K562 (cell line): ENCODE measurements at regions not wholly inside any gene's neighbourhood (a gene's known extent, or its start where the extent isn't known, plus 50 kb on each side); places are given as distances from the start of the nearest gene placed in this dataset.

Experiments
- ATAC-seq: fragments of 200-7000 bp; cut with Tn5 transposase; 3 replicates; pipeline ENCODE4 v1.9.1; 2020; ENCODE audit warnings: moderate library complexity
- BruUV-seq: library from RNA; stranded (reverse); fragments of 400-500 nt; replicated peaks from 2 replicates; lab custom pipeline; 2021; lab: Mats Ljungman, UMichigan
- CTCF ChIA-PET: fragments of 300-600 bp; formaldehyde crosslinking; extraction: SDS; loops from one replicate; lab custom pipeline; 2021; ENCODE audit warnings: low intra/inter-chr PET ratio; lab: Yijun Ruan, JAX
- POLR2A ChIA-PET: fragments of 300-600, 350-650 bp; sonication (Branson Sonifier 250); formaldehyde crosslinking; extraction: SDS; loops from one replicate; lab custom pipeline; 2021; ENCODE audit warnings: antibody characterized with exemption, inconsistent platforms; lab: Yijun Ruan, JAX
- DNase-seq, 4 experiments: peaks; one replicate each; pipeline versions ENCODE4 v3.0.0 to v3.0.0-alpha.2; 2011 to 2018; ENCODE audit warnings: low spot score in 3 of 4, mixed read lengths in 3 of 4; ENCODE audit errors: extremely low read depth in 1 of 4
- FAIRE-seq: peaks from 2 replicates; lab custom pipeline; 2011; peaks lifted over from hg19 to GRCh38; lab: Jason Lieb, UNC
- H2AFZ ChIP-seq: 2 replicates; pipeline ENCODE4 v1.6.0; 2011; ENCODE audit warnings: low read depth, low read length, control low read depth, inconsistent platforms
- H3K27ac ChIP-seq: fragments of 200-600 bp; 3 replicates; pipeline ENCODE4 v1.8.0; 2011; ENCODE audit warnings: low read depth, mild to moderate bottlenecking, control low read depth, inconsistent platforms, low read length, moderate library complexity, mixed read lengths; ENCODE audit errors: extremely low read depth
- H3K27me3 ChIP-seq, 2 experiments: fragments of 300-600 bp in 1 of 2; 2 replicates in 1 of 2; 3 replicates in 1 of 2; pipeline versions ENCODE4 v1.6.0 to v1.8.0; 2011; ENCODE audit warnings: inconsistent platforms in 2 of 2, low read length in 2 of 2, mild to moderate bottlenecking in 1 of 2, mixed read lengths in 1 of 2, moderate library complexity in 1 of 2; ENCODE audit not compliant: control insufficient read depth in 2 of 2, insufficient read depth in 2 of 2
- H3K36me3 ChIP-seq: fragments of 300-600 bp; 3 replicates; pipeline ENCODE4 v1.8.0; 2011; ENCODE audit warnings: mild to moderate bottlenecking, low read length, inconsistent platforms; ENCODE audit not compliant: control insufficient read depth, insufficient read depth
- H3K4me1 ChIP-seq, 2 experiments: fragments of 200-600 bp in 1 of 2; replicated peaks in 1 of 2; 2 replicates in 1 of 2; 3 replicates in 1 of 2; pipeline versions ENCODE4 v1.5.1 to v1.8.0; 2011; ENCODE audit warnings: inconsistent platforms in 2 of 2, low read length in 2 of 2, mild to moderate bottlenecking in 1 of 2, mixed read lengths in 1 of 2, moderate library complexity in 1 of 2; ENCODE audit not compliant: control insufficient read depth in 2 of 2, insufficient read depth in 2 of 2
- H3K4me2 ChIP-seq: 2 replicates; pipeline ENCODE4 v1.6.1; 2011; ENCODE audit warnings: low read length, control low read depth, inconsistent platforms, mixed read lengths; ENCODE audit not compliant: insufficient read depth
- H3K4me3 ChIP-seq: fragments of 200-600 bp; sonication (generic), shearing (Covaris generic); 2 replicates; pipeline ENCODE4 v1.5.1; 2016; ENCODE audit warnings: control low read depth, inconsistent platforms
- H3K79me2 ChIP-seq: fragments of 200-600 bp; 3 replicates; pipeline ENCODE4 v1.8.0; 2011; ENCODE audit warnings: low read length, inconsistent platforms; ENCODE audit not compliant: control insufficient read depth, insufficient read depth
- H3K9ac ChIP-seq, 2 experiments: 2 replicates each; pipeline versions ENCODE4 v1.6.0 to v1.6.1; 2011; ENCODE audit warnings: low read depth in 2 of 2, low read length in 2 of 2, control low read depth in 1 of 2, inconsistent platforms in 1 of 2, mild to moderate bottlenecking in 1 of 2, mixed read lengths in 1 of 2; ENCODE audit not compliant: insufficient read depth in 1 of 2
- H3K9me1 ChIP-seq: one replicate; pipeline ENCODE4 v1.6.0; 2011; ENCODE audit warnings: inconsistent platforms, mild to moderate bottlenecking, low read length, moderate library complexity; ENCODE audit not compliant: control insufficient read depth, insufficient read depth
- H3K9me3 ChIP-seq: replicated peaks from 2 replicates; pipeline ENCODE4 v1.5.1; 2011; ENCODE audit warnings: low read depth, low read length, inconsistent platforms; ENCODE audit not compliant: control insufficient read depth, insufficient read depth
- H4K20me1 ChIP-seq: replicated peaks from 2 replicates; pipeline ENCODE4 v1.6.1; 2011; ENCODE audit warnings: low read length, inconsistent platforms, mixed read lengths; ENCODE audit not compliant: control insufficient read depth, insufficient read depth
- ADNP ChIP-seq: fragments of 200-800 bp; sonication (Bioruptor generic); IDR thresholded peaks from 2 replicates; pipeline ENCODE4 v1.6.1; 2016; ENCODE audit warnings: missing genetic modification characterization, missing compliant biosample characterization
- ARID2 ChIP-seq: fragments of 450-650 bp; IDR thresholded peaks from 2 replicates; pipeline ENCODE4 v1.6.1; 2017; ENCODE audit warnings: antibody characterized with exemption, mild to moderate bottlenecking
- CBFA2T3 ChIP-seq: fragments of 450-650 bp; IDR thresholded peaks from 2 replicates; pipeline ENCODE4 v1.6.1; 2017
- CCNT2 ChIP-seq: IDR thresholded peaks from 2 replicates; pipeline ENCODE4 v1.6.1; 2011; ENCODE audit warnings: borderline replicate concordance, low read depth, mild to moderate bottlenecking, moderate library complexity, mixed read lengths, low read length; ENCODE audit not compliant: insufficient read length; ENCODE audit errors: extremely low read depth
- CTBP1 ChIP-seq: fragments of 450-650 bp; IDR thresholded peaks from 2 replicates; pipeline ENCODE4 v1.6.1; 2016; ENCODE audit warnings: borderline replicate concordance
- DPF2 ChIP-seq: fragments of 450-650 bp; IDR thresholded peaks from 2 replicates; pipeline ENCODE4 v1.6.1; 2016
- ESRRA ChIP-seq: fragments of 450-650 bp; IDR thresholded peaks from 2 replicates; pipeline ENCODE4 v1.6.1; 2014; ENCODE audit warnings: low read depth, mild to moderate bottlenecking, moderate library complexity, borderline replicate concordance
- KAT8 ChIP-seq: fragments of 450-650 bp; IDR thresholded peaks from 2 replicates; pipeline ENCODE4 v1.6.1; 2016; ENCODE audit warnings: low read depth, mild to moderate bottlenecking
- LARP7 ChIP-seq: fragments of 450-650 bp; IDR thresholded peaks from 2 replicates; pipeline ENCODE4 v1.6.1; 2016
- LEF1 ChIP-seq: fragments of 450-650 bp; IDR thresholded peaks from 2 replicates; pipeline ENCODE4 v1.6.1; 2016; ENCODE audit warnings: mild to moderate bottlenecking
- MCM7 ChIP-seq, 2 experiments: fragments of 450-650 bp; IDR thresholded peaks; 2 replicates each; pipeline ENCODE4 v1.6.1; 2016 to 2018
- MTA1 ChIP-seq: fragments of 450-650 bp; IDR thresholded peaks from 2 replicates; pipeline ENCODE4 v1.6.1; 2017; ENCODE audit warnings: borderline replicate concordance
- RB1 ChIP-seq: fragments of 450-650 bp; IDR thresholded peaks from 2 replicates; pipeline ENCODE4 v1.6.1; 2017; ENCODE audit warnings: low read depth, mild to moderate bottlenecking
- SMARCE1 ChIP-seq: fragments of 450-650 bp; IDR thresholded peaks from 2 replicates; pipeline ENCODE4 v1.7.1; 2016; ENCODE audit warnings: mild to moderate bottlenecking
- SP1 ChIP-seq: sonication (generic); formaldehyde crosslinking; IDR thresholded peaks from 2 replicates; pipeline ENCODE4 v1.8.1; 2022; ENCODE audit warnings: mild to moderate bottlenecking, missing genetic modification reagents
- THRAP3 ChIP-seq: fragments of 450-650 bp; IDR thresholded peaks from 2 replicates; pipeline ENCODE4 v1.6.1; 2016; ENCODE audit warnings: mild to moderate bottlenecking, inconsistent platforms, borderline replicate concordance
- ZNF717 ChIP-seq: fragments of 250-450 bp; sonication (Bioruptor Pico); IDR thresholded peaks from 2 replicates; pipeline ENCODE4 v1.5.0; 2021
- ZNF76 ChIP-seq: fragments of 250-450 bp; sonication (Bioruptor Pico); IDR thresholded peaks from 2 replicates; pipeline ENCODE4 v1.4.0; 2020; ENCODE audit warnings: mild to moderate bottlenecking, moderate library complexity, borderline replicate concordance
- WGBS: fragments of 100-300 bp; shearing (Covaris generic); methylation state at CpG from one replicate; pipeline ENCODE4 v1.1.6; 2016; ENCODE audit warnings: low coverage, mixed read lengths; ENCODE audit not compliant: insufficient coverage; ENCODE audit errors: missing lambda C conversion rate; 5-methylcytosine and 5-hydroxymethylcytosine counted together
- in situ Hi-C: fragments of 300-500 bp; cut with MboI; formaldehyde crosslinking; loops from 4 replicates; pipeline ENCODE4 v1.15.0; 2018; ENCODE audit warnings: inconsistent platforms, mixed read lengths
- intact Hi-C: fragments of 100-400 bp; cut with micrococcal nuclease; formaldehyde crosslinking; loops from 2 replicates; pipeline ENCODE4 v1.14.2; 2022

GRCh38 chr5:96247097-96247701, 185.8 kb downstream of the PCSK1 start:
- Histone ChIP-seq H3K9me1 (no peaks in the 10 kb centered on the region), H4K20me1 (no peaks in the 10 kb centered on the region), H3K4me3 (no peak overlapping the region), H3K9ac (no peak overlapping the region), H3K36me3 (no peaks in the 10 kb centered on the region), H3K27me3 (peaks cover 0 to 3% of the 10 kb centered on the region in 2 experiments; a peak in 2 of 5 replicates), H3K79me2 (no peaks in the 10 kb centered on the region), H2AFZ (no peak overlapping the region), H3K27ac (no peak overlapping the region), H3K4me2 (no peak overlapping the region), H3K4me1 (no peaks in the 10 kb centered on the region), H3K9me3 (no peaks in the 10 kb centered on the region)
- no peak for ATAC-seq
- in situ Hi-C loops: no loop called here
- BruUV-seq: no TSS peak
- no peak for DNase-seq
- intact Hi-C loops: no loop called here
- TF ChIP-seq CTBP1: no peak
- no peak for TF ChIP-seq CCNT2
- no peak for TF ChIP-seq RB1
- TF ChIP-seq ESRRA: no peak
- TF ChIP-seq THRAP3: no peak
- TF ChIP-seq ZNF717 (CRISPR knock-in tag): no peak
- no peak for TF ChIP-seq MCM7 (IDR thresholded peaks at IDR 0.05)
- TF ChIP-seq ADNP (tag): no peak
- no peak for TF ChIP-seq LEF1
- no peak for TF ChIP-seq CBFA2T3
- no peak for TF ChIP-seq MTA1
- TF ChIP-seq SMARCE1: no peak
- TF ChIP-seq ZNF76 (CRISPR knock-in tag): no peak
- TF ChIP-seq ARID2: no peak
- TF ChIP-seq SP1 (CRISPR knock-in tag): no peak
- TF ChIP-seq KAT8: no peak
- TF ChIP-seq LARP7: no peak
- no peak for TF ChIP-seq DPF2
- no peak for FAIRE-seq
- ChIA-PET CTCF (no interaction called here), POLR2A (interaction anchor here (0.7 kb wide), 1 partner anchor 81 kb away, joined by 3 read pairs; no protein-coding TSS in a partner anchor)
- 1% methylated on average over 4 of the region's 4 CpGs for WGBS
